Medulla oblongata (tissue), 1 donor: ENCODE measurements at regions not wholly inside any gene's neighbourhood (a gene's known extent, or its start where the extent isn't known, plus 50 kb on each side); places are given as distances from the start of the nearest gene placed in this dataset.
A peak's percentile ranks its signal among the peaks of the same experiment; 100 is the strongest.

Experiments used
- DNase-seq: peaks from one replicate; pipeline ENCODE4 v3.0.0-alpha.2; 2015; ENCODE audit errors: extremely low spot score

DNA sequence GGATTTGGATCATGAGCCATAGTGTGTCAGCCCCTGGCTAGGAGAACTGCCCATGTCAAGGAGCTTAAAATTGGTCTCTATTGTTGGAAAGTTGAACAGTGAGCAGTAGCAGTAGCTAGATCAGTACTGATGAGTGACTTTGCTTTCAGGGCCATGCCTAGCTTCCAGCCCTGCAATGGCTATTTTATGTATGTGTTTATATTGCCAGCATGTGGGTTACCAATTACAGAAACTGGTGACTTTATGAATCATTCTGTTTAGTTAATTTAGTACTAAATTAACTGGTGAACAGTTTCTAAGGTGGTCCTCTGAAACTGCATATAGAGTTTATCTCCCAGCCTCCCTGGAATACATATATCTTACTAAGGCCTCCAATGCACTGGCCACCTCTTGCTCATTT, 908.1 kb upstream of the ALCAM start:
- DNase-seq = no peak

DNA sequence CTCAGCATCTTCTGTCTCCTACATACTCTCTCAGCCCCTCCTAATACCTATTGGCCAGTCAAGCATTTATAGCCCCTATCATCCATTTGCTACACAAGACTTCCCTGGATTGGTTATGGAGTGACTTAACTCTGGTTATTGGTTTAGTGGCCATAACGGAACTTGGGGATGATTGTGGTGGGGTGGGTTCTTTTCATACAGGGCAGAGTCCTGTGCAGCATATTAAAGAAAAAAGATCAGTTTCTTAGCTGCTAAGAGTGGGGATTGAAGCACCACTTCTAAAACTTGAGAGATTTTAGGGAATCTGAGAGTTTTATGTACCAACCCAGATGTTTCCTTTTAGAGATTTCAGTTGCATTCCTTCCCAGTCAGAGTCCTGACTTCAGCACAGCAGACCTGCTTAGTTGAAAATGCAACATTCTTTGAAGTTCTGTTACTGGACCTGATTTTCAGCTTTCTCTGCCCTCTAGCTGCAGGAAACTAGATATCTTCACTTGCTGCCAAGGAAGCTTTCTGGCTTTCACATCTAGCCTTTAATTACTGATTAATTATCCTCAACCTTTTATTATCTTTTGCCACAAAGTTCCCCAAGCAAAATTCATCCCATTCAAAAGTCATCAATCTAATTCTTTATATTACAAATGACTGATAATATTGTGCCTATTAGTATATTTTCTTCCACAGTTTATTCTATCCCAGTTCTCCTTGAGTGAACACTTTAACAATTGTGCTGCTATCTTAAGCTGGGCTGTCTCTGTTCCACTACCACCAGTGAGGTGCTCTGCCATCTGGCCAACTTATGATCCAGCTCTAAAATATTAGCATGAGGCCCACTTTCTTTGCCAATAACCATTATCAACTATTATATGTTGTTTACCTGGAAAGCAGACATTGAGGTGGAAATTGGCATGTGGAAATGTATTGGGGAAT, 906.0 kb upstream of the ALCAM start:
- DNase-seq = peak; percentile 79

DNA sequence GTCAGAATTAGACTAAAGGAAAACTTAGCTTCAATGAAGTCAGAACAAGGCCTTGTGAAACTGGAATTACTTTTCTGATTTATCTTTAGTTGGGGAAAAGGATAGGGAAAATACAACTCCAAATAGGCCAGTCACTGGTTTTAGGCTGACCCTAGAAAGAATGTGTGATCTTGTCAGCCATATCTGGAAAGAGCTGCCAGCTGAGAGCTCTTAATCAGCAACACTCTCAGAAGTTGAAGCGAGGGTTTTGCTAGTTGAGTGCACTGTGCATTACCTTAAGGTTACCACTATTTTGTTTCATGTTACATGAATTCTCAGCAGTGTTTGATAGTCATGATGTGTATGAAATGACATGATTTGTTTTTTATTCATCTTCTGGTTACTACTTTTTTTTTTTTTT, 905.3 kb upstream of the ALCAM start:
- no peak for DNase-seq

DNA sequence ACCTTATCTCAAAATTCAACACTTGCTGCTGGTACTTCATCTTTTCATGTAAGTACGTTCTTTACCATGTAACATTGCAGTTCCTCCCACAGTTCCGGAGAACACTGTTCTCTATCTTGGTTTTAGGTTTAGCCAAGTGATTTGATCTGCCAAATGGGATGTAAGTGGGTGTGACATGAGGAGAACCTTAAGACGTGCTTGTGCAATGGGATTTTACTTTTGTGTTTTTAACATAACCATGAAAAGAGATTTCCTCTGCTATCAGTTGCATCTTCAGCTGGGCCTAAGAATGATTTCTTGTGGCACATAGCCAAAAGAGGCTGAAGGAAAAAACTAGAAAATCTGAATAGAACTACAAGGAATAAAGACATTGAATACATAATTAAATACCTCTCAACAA, 894.5 kb upstream of the ALCAM start:
- DNase-seq = no peak

DNA sequence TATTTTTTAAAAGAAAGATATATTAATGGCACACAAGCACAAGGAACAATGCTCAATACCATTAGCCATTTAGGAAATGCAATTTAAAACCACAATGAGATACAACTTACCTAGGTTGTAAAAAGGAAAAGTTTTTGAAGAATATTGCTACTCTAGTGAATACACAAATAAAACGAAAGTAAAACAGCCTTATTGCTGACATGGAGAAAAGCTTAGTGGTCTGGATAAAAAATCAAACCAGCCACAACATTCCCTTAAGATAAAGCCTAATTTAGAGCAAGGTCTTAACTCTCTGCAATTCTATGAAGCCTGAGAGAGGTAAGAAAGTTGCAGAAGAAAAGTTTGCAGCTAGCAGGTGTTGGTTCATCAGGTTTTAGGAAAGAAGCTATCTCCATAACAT, 892.7 kb upstream of the ALCAM start:
- DNase-seq = no peak

DNA sequence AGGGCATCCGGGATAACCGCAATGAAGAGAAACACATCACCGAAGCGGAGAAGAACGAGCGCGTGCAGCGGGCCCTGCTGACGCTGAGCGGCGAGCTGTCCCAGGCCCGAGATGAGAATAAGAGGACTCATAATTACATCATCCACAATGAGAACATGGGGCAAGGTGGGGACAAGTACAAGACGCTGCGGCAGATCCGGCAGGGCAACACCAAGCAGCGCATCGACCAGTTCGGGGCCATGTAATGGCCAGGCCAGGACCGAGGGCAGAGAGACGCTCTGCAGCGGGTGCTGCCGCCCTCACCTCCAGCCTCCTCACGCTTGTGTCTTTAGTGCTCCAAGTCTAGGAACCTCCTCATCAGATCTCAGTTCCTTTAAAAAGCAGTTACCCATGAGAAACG, 863.7 kb upstream of the ALCAM start:
- no peak for DNase-seq

DNA sequence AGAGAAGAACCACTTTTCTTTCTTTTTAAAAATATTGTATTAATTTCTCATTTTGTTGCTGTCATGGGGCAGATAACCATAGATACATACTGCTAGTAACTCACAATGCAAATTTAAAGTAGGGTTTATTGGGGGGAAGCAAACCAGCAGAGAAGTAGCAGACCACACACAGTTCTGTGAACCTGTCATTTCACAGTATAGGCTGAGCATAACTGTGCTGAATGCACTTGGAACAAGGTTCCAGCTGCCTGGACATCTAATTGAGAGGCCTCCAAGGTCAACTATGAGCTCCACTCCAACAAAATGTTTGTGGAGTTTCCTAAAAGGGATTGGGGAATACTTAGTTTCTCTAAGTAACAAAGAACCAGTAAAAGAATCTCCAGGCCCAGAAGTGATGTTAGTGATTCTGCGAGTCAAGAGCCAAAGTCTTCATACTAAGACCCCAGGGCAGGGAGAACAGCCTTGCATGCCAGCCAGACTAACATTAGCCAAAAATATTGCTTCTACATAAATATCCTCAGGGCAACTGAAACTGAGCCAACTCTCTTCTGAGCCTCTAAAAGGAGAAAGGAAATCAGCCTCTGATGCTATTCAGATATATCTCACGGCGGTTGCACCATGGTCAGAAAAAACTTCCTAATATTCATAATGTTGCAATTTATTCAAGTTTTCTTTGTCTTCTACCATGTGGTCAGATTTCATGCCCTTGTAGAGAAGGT, 856.4 kb upstream of the ALCAM start:
- DNase-seq = no peak

DNA sequence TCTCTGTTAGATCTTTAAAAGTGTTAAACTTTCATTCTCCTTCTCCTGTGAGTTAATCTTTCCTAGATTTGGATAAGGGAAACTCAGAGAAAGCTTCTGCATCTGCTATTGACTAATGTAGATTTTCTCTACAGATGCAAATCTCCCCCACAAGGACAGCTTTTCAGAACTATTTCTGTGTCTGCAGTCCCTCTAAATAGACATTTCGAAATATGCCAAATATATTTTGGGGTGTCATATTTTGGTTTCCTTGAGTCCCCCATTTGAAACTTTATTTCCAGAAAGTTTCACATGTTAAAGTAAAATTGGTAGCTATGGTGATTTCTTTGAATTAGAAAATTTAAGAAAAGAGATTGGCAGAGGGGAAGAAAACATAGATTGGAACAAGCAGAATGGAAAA, 852.3 kb upstream of the ALCAM start:
- DNase-seq = no peak

DNA sequence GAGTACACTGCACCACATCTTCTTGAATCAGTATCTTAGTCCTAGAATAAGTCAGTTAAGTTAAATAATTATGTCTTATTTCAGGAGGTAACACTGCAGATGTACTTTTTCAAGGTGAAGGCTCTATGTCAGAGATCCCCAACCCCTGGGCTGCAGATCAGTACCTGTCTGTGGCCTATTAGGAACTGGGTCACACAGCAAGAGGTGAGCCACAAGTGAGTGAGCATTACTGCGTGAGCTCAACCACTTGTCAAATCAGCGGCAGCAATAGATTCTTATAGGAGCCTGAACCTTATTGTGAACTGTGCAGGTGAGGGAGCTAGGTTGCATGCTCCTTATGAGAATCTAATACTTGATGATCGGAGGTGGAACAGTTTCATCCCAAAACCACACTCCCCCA, 851.9 kb upstream of the ALCAM start:
- DNase-seq = no peak

DNA sequence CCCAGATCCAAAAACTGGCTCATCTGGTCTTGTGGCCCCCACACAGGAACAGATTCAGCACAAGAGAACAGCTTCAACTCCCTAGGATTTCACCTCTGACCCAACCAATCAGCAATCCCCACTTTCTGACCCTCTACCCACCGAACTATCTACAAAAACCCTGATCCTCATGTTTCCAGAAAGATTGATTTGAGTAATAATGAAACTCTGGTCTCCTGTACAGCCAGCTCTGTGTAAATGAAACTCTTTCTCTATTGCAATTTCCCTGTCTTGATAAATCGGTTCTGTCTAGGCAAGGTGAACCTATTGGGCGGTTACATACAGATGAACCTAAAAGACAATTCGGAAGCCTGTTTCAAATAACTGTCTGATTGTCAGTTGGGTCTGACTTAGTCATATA, 847.6 kb upstream of the ALCAM start:
- peak; percentile 61 for DNase-seq

DNA sequence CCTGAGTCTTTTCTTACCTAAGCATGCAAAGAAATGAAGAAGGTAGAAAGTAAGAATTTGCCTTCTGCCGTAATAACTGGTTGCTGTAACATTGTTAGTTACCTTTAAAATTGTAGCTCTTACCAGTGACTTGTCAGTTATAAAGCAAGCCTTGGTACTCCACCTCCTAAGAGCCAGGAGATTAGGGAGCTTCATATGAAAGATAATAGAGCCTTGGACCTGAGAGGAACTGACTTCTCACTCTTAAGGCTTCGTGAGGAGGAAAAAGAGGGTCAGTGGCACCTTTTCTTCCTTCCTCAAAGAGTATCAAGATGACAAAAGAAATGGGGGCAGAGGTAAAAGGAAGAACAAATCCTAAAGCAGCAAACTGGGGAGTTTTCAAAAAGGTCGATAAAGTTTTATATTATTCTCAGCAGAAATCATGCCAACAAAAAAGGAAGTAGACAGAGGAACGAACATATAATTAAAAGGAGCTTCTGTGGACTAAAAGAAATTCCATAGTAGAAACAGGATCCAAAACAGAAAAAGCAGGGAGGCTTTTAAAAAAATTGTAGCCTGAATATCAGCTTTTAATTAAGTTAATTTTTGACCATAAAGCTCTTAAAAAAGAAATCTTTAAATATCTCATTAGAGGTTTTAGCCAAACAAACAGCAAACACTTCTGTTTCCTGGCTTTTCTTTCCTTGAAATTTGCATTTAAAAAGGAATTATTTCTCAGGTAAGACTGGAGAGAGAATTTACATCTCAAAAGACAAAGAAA, 847.1 kb upstream of the ALCAM start:
- peak; percentile 20 for DNase-seq

DNA sequence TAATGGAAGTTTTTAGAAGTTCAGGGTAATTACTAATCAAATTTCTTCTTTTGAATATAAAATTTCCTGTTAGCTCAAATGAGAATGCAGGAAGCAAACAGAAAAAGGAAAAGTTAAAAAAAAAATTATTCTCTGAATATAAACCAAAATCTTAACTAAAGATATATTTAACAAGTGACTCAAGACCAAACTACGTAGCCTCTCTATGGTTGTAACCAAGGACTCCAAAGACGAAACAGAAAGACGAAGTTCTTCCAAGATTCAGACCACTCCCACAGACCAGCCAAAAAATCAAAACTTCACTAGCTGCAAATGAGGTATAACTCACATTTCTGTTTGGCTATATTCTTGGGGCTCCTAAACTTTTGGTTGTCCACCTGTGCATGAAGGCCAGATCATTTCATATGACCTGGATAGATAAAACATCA, 846.5 kb upstream of the ALCAM start:
- peak; percentile 44 for DNase-seq

DNA sequence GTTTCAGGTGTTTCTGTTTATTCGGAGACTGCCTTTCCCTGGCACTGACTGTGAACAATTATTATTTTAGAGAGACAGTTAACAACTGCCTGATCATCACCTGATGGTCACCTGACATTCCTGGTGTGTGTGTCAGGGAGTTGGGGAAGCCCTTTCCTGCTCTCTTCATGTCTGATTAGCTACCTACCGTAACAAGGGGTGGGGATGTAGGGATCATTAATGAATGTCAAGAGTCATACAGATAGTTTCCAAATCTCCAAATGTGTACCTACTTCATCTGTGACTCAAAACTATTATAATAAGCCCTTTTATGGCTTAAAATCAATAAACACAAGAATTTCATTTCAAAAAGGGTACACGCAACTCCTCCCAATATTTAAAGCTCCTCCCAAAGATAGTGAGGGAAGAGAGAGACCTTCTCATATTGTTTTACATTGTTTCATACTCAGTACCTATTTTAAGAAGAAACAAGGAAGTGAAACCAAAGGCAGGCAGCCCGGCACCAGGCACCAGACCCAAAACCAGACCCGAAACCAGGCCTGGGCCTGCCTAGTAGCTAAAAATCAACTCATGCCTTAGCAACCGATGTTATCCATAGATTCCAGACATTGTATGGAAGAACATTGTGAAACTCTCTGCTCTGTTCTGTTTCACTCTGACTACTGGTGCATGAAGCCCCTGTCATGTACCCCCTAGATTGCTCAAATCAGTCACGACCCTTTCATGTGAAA, 844.9 kb upstream of the ALCAM start:
- DNase-seq = peak; percentile 57

DNA sequence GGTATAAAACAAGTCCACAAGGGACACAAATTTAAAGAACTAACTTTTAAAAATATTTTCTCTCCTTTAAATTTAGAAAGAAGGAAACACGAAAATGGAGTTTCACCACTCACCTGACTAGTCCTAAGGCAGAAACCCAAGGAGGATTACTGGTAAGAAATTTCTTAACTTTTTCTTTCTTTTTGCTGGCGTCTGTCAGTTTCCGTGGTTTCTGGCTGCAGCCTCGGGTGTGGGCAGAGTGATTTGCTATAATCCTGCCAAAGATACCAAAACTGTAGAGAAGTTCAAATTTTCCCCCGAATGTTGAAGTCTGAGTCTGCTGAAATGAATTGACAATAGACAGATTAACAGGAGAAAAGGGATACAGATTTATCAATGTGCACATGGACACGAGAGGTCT, 843.6 kb upstream of the ALCAM start:
- no peak for DNase-seq

DNA sequence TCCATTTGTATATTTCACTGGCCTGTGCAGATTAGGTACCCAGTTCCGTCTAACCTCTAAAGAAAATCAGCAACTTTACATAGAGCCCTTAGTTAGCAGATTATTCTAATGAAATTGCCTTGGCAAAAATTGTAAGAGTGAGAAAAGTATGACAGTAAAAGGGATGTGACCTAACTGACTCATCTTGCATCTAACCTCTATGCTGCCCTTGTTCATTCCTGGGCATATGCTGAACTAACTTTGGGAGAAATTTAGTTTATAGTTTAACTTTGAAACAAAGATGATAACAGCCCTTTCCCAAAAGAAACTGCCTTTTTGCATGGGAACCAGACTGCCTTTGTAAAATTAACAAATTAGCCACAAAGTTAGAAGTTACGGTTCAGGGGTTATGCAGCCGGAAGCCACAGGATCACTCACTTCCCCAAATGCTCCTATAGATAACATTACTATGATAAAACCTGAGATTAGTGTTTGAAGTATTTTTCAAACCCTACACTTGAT, 839.8 kb upstream of the ALCAM start:
- DNase-seq = no peak

DNA sequence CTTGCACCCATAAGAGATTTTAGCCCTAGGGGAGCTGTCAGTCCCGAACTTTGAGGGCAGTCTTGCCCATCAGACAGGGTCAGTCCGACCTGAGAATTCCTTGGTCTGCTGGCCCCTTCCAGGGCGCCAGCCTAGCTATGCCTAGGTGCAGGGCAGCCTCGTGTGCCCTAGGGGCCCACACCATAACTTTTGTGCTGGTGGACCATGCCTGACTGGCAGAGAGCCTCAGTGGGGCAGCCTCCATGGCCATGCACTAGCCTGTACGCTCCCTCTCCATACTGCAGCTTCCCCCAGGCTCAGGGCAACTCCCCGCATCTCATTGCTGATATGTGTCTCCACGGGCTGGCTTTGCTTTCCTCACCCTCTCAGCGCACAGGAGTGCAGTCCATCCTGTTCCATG, 835.8 kb upstream of the ALCAM start:
- no peak for DNase-seq

DNA sequence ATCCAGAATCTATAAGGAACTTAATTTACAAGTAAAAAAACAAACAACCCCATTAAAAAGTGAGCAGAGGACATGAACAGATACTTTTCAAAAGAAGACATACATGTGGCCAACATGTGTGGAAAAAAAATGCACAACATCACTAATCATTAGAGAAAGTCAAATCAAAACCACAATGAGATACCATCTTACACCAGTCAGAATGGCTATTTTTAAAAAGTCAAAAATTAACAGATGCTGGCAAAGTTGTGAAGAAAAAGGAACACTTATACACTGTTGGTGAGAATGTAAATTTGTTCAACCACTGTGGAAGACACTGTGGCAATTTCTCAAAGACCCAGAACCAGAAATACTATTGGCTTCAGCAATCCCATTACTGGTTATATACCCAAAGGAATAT, 830.0 kb upstream of the ALCAM start:
- DNase-seq = no peak

DNA sequence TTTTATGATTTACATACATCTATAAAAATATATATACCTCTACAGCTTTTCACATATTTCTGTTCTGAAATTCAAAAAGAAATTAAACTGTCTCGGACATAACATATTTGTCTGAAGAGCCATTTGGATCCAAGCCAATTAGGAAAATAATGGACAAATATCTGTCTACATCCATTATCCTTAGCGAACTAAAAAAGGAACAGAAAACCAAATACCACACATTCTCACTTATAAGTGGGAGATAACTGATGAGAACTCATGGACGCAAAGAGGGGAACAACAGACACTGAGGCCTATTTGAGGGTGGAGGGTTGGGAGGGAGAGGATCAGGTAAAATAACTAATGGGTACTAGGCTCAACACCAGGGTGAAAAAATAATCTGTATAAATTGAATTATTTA, 829.4 kb upstream of the ALCAM start:
- no peak for DNase-seq

DNA sequence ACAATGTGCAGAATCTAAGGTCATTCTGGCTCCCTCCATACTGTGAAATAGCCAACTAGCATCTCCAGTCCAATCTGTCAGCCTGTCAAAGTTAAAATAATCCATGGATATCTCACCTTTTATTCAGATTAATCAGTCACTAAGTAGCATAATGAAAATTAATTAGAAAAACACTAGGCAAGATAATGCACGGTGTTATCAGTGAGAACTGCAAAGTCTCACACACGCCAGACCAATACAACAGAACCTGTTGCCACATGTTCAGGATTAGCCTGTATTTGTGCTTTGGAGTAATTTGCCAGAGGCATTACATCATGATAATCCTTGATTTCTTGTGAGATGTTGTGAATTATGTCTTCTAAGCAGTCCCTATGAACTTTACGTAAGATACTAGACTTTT, 820.4 kb upstream of the ALCAM start:
- DNase-seq = no peak

DNA sequence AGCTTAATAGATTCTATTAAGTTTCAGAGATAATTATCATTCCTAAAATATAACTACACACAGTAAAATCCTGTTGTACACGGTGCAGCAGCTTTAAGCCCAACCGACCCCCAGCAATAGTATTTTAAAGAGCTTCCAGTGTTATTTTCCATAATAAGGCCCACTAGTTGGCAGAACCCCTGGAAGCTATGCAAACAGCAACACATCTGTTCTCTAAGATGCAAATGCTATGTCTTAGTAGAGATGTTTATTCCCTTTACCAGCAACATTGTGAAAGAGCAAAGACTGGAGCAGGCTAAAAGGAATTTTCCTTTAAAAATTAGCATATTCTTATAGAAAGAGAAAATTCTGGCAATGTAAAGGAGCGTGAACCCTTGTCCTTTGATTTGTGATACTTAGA, 819.7 kb upstream of the ALCAM start:
- no peak for DNase-seq

DNA sequence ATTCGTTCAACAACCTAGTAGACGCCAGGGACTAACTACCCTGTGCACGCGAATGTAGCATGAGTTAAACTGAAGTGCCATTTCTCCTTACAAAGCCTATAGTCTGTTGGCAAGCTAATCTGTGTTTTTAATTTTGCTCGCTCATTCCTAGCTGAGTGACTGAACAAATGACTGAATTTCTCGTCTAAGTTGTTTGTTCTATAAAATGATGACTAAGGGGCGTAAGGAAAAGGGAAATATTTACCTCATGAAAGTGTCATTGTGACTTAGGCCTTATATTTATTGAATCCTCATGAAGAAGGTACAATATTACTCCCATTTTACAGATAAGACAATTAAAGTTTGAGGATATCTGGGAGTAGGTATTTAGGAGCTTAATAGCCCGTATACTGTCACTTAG, 818.3 kb upstream of the ALCAM start:
- no peak for DNase-seq
